ENCODE measurements at regions not wholly inside any gene's neighbourhood (a gene's known extent, or its start where the extent isn't known, plus 50 kb on each side); places are given as distances from the start of the nearest gene placed in this dataset.

GRCh38 chr14:40623643-40624042 lies 983.0 kb upstream of the LRFN5 start:
- no peak for DNase-seq (ENCODE audit: extremely low spot score in 2 of 2)
- Histone ChIP-seq H3K9me3 (no peaks in the 10 kb centered on the region), H3K27ac (no peak overlapping the region), H3K4me3 (no peak overlapping the region), H3K36me3 (no peaks in the 10 kb centered on the region), H3K27me3 (no peaks in the 10 kb centered on the region), H3K4me1 (no peaks in the 10 kb centered on the region)
- intact Hi-C loops (cut with DNase I), result no loop called here
- TF ChIP-seq POLR2AphosphoS5 (IDR thresholded peaks at IDR 0.05; ENCODE audit: insufficient read depth in 1 of 2, low read depth in 1 of 2) (no peak), POLR2A (IDR thresholded peaks at IDR 0.05) (no peak)
- TF ChIP-seq, protein P1, sequence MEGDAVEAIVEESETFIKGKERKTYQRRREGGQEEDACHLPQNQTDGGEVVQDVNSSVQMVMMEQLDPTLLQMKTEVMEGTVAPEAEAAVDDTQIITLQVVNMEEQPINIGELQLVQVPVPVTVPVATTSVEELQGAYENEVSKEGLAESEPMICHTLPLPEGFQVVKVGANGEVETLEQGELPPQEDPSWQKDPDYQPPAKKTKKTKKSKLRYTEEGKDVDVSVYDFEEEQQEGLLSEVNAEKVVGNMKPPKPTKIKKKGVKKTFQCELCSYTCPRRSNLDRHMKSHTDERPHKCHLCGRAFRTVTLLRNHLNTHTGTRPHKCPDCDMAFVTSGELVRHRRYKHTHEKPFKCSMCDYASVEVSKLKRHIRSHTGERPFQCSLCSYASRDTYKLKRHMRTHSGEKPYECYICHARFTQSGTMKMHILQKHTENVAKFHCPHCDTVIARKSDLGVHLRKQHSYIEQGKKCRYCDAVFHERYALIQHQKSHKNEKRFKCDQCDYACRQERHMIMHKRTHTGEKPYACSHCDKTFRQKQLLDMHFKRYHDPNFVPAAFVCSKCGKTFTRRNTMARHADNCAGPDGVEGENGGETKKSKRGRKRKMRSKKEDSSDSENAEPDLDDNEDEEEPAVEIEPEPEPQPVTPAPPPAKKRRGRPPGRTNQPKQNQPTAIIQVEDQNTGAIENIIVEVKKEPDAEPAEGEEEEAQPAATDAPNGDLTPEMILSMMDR (IDR thresholded peaks at IDR 0.05), result no peak

DNA sequence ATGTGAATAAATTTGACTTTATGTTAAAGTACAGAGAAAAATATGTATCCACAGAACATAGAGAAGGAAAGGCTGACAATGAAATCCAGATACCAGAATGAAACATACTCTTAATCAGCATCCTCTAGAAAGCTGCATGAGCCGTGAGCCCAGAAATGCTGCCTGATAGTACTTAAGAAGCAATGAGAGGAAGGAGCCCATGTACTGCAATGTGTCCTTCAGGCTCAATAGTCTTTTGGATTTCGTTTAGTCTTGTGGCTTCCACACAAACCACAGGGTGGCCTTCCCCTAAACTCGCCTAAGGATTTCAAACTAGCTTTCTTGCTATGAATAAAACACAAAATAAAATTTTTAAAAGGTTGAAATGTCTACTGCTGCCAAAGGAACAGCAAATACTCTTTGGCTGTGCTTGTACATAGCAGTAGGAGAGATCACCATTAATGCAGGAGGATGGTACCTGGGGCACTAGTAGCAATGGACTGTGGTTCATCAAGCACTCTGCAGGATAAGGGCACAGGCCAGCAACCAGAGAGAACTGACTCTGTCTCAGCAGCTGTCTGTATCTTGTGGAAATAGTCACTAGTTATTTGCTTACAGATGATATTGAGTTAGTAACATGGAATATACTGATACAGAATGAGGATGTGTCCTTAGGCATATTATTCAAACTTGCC lies 988.3 kb upstream of the LRFN5 start:
- TF ChIP-seq, protein P1 (IDR thresholded peaks at IDR 0.05), result no peak
- TF ChIP-seq POLR2AphosphoS5 (IDR thresholded peaks at IDR 0.05; ENCODE audit: insufficient read depth in 1 of 2, low read depth in 1 of 2) (no peak), POLR2A (IDR thresholded peaks at IDR 0.05) (no peak)
- no peaks in the 10 kb centered on the region for H3K27me3 ChIP-seq
- no peak overlapping the region for H3K4me3 ChIP-seq
- H3K9me3 ChIP-seq, result no peaks in the 10 kb centered on the region
- H3K4me1 ChIP-seq, result no peaks in the 10 kb centered on the region
- H3K36me3 ChIP-seq, result no peaks in the 10 kb centered on the region
- DNase-seq (ENCODE audit: extremely low spot score in 2 of 2), result no peak
- no peak overlapping the region for H3K27ac ChIP-seq
- intact Hi-C loops (cut with DNase I), result no loop called here

GRCh38 chr14:40616579-40616978 lies 990.1 kb upstream of the LRFN5 start:
- Histone ChIP-seq H3K36me3 (no peaks in the 10 kb centered on the region), H3K27ac (no peak overlapping the region), H3K4me3 (no peak overlapping the region), H3K27me3 (no peaks in the 10 kb centered on the region), H3K9me3 (no peaks in the 10 kb centered on the region), H3K4me1 (no peaks in the 10 kb centered on the region)
- intact Hi-C loops (cut with DNase I), result no loop called here
- no peak for DNase-seq (ENCODE audit: extremely low spot score in 2 of 2)
- TF ChIP-seq POLR2AphosphoS5 (IDR thresholded peaks at IDR 0.05; ENCODE audit: insufficient read depth in 1 of 2, low read depth in 1 of 2), result no peak
- TF ChIP-seq POLR2A (IDR thresholded peaks at IDR 0.05), result no peak
- TF ChIP-seq, protein P1 (IDR thresholded peaks at IDR 0.05), result no peak

- intact Hi-C loops (cut with DNase I), result no loop called here
- Histone ChIP-seq H3K4me3 (no peak overlapping the region), H3K9me3 (no peaks in the 10 kb centered on the region), H3K27me3 (no peaks in the 10 kb centered on the region), H3K36me3 (no peaks in the 10 kb centered on the region), H3K27ac (no peak overlapping the region), H3K4me1 (no peaks in the 10 kb centered on the region)
- TF ChIP-seq, protein P1 (IDR thresholded peaks at IDR 0.05), result no peak
- TF ChIP-seq POLR2AphosphoS5 (IDR thresholded peaks at IDR 0.05; ENCODE audit: insufficient read depth in 1 of 2, low read depth in 1 of 2), result no peak
- TF ChIP-seq POLR2A (IDR thresholded peaks at IDR 0.05), result no peak
- no peak for DNase-seq (ENCODE audit: extremely low spot score in 2 of 2)
These were observed 1005.6 kb upstream of the LRFN5 start for GRCh38 chr14:40601063-40601462.

DNA sequence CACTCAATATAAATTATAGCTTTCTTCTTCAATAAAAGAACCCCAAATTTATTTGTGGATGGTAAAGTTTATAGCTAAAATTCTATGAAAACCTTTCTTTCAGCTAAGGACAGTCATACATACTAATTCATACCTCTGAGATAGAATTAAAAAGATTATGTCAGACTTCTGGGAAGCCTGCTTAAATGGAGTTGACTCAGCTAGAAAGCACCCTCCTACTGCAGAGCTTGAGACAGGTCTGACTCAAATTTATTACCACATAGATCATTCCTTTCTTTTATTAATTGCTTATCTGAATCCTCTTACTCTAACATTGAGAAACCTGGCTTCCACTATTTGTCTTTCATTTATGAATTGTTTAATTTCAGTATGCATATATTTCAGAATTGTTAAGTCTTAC lies 1007.0 kb upstream of the LRFN5 start:
- no peaks in the 10 kb centered on the region for H3K9me3 ChIP-seq
- no peaks in the 10 kb centered on the region for H3K4me1 ChIP-seq
- TF ChIP-seq, protein P1 (IDR thresholded peaks at IDR 0.05), result no peak
- TF ChIP-seq POLR2AphosphoS5 (IDR thresholded peaks at IDR 0.05; ENCODE audit: insufficient read depth in 1 of 2, low read depth in 1 of 2), result no peak
- no peak for DNase-seq (ENCODE audit: extremely low spot score in 2 of 2)
- no peak overlapping the region for H3K27ac ChIP-seq
- no peaks in the 10 kb centered on the region for H3K27me3 ChIP-seq
- intact Hi-C loops (cut with DNase I), result no loop called here
- no peak overlapping the region for H3K4me3 ChIP-seq
- no peaks in the 10 kb centered on the region for H3K36me3 ChIP-seq
